ENCODE measurements at regions not wholly inside any gene's neighbourhood (a gene's known extent, or its start where the extent isn't known, plus 50 kb on each side); places are given as distances from the start of the nearest gene placed in this dataset.

DNA sequence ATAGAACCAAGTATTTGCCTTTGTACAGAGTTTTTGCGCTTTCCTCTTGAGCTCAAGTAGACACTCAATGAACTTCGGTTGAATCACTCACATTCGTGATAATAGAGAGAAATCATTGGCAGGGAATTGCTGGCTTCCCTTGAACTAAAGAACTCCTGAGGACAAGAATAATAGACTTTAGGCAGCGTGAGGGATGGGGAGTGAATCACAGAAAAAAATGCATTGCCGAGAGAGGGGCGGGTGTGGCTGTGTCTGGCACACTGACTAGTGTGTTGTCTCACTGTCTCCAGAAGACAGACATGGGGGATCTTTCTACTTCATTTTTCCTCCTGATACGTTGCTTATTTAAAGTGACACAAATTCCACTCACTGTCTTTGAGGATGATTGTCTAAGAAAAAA lies 805.2 kb downstream of the BCL11B start:
- DNase-seq = no peak

- DNase-seq = no peak
Measured at GRCh38 chr14:98470663-98471062, 801.3 kb downstream of the BCL11B start.

DNA sequence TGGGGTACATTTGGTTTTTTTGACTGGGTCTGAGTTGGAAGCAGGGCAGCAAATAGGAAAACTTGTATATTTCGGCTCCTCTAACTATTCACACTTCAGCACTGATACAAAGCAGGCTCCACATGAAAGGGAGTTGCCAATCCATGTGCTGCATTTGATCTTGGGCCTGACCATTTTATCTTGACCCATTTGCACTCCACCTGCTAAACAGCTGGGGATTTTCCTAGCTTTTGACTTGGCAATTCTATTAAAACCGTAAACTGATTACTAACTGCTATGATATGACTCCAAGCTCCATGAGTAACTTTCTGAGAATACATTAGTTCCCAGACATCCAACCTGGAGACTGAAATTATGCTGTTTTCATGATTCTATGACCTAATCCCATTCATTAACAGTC lies 797.1 kb downstream of the BCL11B start:
- no peak for DNase-seq

- DNase-seq = no peak
Measured at GRCh38 chr14:98477935-98478334, 794.1 kb downstream of the BCL11B start.

DNA sequence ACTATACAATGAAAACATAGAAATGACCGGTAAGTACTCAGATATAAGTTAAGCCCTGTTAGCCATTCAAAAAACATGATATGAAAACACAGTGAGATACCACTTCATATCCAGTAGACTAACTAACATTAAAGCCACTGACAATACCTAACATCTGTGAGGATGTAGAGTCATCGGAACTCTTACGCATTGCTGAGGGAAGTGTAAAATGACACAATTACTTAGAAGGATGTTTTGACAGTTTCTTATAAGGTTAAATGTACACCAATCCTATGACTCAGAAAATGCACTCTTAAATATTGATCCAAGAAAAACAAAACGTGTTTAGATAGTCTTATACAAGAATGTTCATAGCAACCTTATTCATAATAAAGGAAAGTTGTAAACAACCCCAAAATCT lies 782.9 kb downstream of the BCL11B start:
- DNase-seq = no peak

DNA sequence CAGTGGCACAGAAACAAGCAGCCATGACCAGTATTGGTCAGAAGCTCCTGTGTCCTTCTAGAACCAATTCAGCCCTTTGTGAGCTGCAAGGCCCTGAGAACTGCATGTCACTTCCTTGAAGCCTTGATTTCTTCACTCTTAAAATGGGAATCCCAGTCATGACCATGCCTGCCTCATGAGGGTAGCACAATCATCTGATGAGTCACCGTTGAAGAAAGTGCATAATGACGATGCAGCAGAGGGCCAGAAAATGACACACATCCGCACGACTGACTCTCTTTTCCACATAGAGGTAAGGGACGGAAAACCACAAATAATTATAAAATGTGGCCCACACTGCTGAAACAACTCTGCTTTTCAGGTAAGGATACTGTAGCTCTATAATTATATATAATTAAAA lies 777.4 kb downstream of the BCL11B start:
- DNase-seq = no peak

- no peak for DNase-seq
Measured at GRCh38 chr14:98498019-98498885, 773.7 kb downstream of the BCL11B start.

DNA sequence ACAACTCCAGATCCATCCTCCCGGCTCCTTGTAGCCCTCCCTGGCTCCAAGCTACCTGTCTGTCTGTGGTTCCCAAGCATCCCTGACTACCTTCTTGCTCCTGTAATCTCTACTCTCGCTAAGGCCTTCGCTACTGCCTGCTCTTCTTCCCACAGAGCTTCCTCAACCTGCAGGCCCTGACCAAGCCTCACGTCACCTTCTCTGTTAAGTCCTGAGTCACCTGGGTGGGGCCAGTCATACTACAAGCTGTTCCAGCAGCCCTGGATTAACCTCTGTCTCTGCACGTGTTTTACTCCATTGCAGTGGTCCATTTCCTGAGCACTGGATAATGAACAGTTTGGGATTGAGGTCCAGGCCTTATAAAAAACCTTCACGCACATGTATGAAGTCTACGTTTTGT lies 770.7 kb downstream of the BCL11B start:
- no peak for DNase-seq

- no peak for DNase-seq
Measured at GRCh38 chr14:98501836-98502235, 770.2 kb downstream of the BCL11B start.

- DNase-seq = no peak
Measured at GRCh38 chr14:98503086-98503815, 768.7 kb downstream of the BCL11B start.

GRCh38 chr14:98507264-98507663 lies 764.7 kb downstream of the BCL11B start:
- DNase-seq = no peak

- no peak for DNase-seq
Measured at GRCh38 chr14:98510392-98510791, 761.6 kb downstream of the BCL11B start.

- no peak for DNase-seq
Measured at GRCh38 chr14:98512501-98513251, 759.3 kb downstream of the BCL11B start.

GRCh38 chr14:98513558-98513957 lies 758.4 kb downstream of the BCL11B start:
- DNase-seq = no peak

GRCh38 chr14:98514016-98514415 lies 758.0 kb downstream of the BCL11B start:
- no peak for DNase-seq

GRCh38 chr14:98536256-98536655 lies 735.7 kb downstream of the BCL11B start:
- DNase-seq = no peak

GRCh38 chr14:98542316-98542715 lies 729.7 kb downstream of the BCL11B start:
- no peak for DNase-seq

DNA sequence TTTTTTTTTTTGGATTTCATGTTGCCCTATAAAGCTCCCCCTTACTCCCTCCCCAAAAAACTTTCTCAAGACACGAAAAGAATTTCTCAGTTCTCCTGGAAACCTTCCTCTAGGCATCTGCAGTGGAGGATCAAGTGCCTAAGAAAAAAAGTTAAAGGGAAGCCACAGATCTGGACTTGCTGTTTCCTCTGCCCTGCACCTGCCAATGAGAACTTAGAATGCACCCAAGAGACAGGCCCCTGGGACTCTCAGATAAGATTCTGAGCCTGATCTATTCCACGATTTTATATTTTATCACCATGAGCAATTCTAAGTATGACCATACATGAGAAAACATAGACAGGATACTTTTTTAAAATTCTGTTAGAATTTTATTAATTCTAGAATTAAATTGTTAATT lies 728.9 kb downstream of the BCL11B start:
- no peak for DNase-seq

DNA sequence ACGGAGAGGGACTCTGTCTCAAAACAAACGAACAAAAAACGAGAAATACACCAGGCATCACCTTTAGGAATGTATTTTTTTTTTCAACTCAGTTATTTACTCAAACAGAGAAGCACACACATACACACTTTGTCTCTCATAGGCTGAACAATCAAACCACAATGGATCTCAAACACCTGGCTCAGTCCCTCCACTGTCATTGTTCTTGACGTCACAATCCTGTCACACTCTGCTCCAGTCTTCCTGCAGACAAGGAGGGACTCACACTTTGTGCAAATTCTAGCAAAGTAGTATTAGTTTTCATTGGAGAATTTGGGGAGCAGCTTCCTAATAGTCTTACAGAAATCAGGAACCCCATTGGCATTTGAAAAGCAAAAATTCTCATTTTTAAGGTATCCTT lies 727.8 kb downstream of the BCL11B start:
- DNase-seq = no peak

- DNase-seq = no peak
Measured at GRCh38 chr14:98545181-98545580, 726.8 kb downstream of the BCL11B start.

GRCh38 chr14:98548071-98548686 lies 723.8 kb downstream of the BCL11B start:
- peak; percentile 53 for DNase-seq

DNA sequence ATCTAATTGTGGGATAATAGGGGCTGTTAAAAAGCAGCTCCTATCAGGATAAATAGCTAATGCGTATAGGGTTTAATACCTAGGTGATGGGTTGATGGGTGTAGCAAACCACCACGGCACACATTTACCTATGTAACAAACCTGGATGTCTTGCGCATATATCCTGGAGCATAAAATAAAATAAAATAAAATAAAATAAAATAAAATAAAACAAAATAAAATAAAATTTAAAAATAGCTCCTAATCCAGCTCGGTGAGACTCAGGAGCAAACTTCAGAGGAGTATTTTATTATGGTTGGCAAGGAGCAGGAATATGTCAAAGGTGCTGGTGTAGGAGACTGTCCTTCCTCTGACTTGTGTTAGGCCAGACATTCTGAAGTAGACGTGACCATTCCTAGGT lies 721.0 kb downstream of the BCL11B start:
- DNase-seq = no peak

DNA sequence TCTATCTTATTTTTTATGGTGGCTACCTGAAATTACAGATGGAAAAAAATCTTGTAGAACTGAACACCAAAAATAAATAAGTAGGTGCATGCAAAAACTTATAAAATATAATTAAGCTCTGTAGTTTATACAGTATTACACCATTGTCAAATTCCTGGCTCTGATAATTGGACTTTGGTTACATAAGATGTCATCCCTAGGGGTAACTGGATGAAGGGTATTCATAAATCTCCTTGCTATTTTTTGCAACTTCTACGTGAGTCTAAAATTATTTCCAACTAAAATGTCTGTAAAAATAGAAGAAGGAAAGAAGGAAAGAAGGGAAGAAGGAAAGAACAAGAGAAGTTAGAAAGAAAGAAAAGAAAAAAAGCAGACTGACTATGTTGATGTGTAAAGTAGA lies 716.6 kb downstream of the BCL11B start:
- no peak for DNase-seq
